OCI-LY1 (cell line): ENCODE measurements at regions not wholly inside any gene's neighbourhood (a gene's known extent, or its start where the extent isn't known, plus 50 kb on each side); places are given as distances from the start of the nearest gene placed in this dataset.

ENCODE experiments used
- H2AFZ ChIP-seq: fragments of 200-600 bp; sonication (generic), shearing (Covaris generic); 2 replicates; pipeline ENCODE4 v1.6.0; 2014; ENCODE audit warnings: antibody characterized with exemption, mild to moderate bottlenecking, low read length
- H3F3A ChIP-seq: fragments of 200-600 bp; sonication (generic), shearing (Covaris generic); 2 replicates; pipeline ENCODE4 v1.6.0; 2014; ENCODE audit warnings: mild to moderate bottlenecking, antibody characterized with exemption, low read length, moderate library complexity; ENCODE audit not compliant: insufficient read depth
- H3K27ac ChIP-seq: fragments of 200-600 bp; sonication (generic); 2 replicates; pipeline ENCODE4 v1.5.1; 2014; ENCODE audit warnings: low read length, mixed run types, mild to moderate bottlenecking, low read depth; ENCODE audit not compliant: poor library complexity, severe bottlenecking
- H3K27me3 ChIP-seq: fragments of 200-600 bp; sonication (generic); 2 replicates; pipeline ENCODE4 v1.6.0; 2014; ENCODE audit warnings: antibody characterized with exemption, mild to moderate bottlenecking, low read length, moderate library complexity; ENCODE audit not compliant: insufficient read depth
- H3K36me3 ChIP-seq: fragments of 200-600 bp; sonication (generic); 2 replicates; pipeline ENCODE4 v1.6.1; 2014; ENCODE audit warnings: mild to moderate bottlenecking, antibody characterized with exemption, low read length, moderate library complexity, mixed read lengths; ENCODE audit not compliant: insufficient read depth
- H3K4me1 ChIP-seq: fragments of 200-600 bp; sonication (generic); 2 replicates; pipeline ENCODE4 v1.5.1; 2014; ENCODE audit warnings: mild to moderate bottlenecking, low read length, moderate library complexity; ENCODE audit not compliant: insufficient read depth, severe bottlenecking
- H3K4me2 ChIP-seq: fragments of 200-600 bp; sonication (generic), shearing (Covaris generic); 2 replicates; pipeline ENCODE4 v1.6.1; 2014; ENCODE audit warnings: low read length
- H3K4me3 ChIP-seq: fragments of 200-600 bp; sonication (generic); 2 replicates; pipeline ENCODE4 v1.5.1; 2014; ENCODE audit warnings: low read length, low read depth, mild to moderate bottlenecking, mixed read lengths; ENCODE audit not compliant: poor library complexity, severe bottlenecking
- H3K79me2 ChIP-seq: fragments of 200-600 bp; shearing (Covaris generic); 2 replicates; pipeline ENCODE4 v1.6.1; 2016; ENCODE audit warnings: mixed run types, low read length, mixed read lengths; ENCODE audit not compliant: insufficient read depth
- H3K9ac ChIP-seq: fragments of 200-600 bp; sonication (generic), shearing (Covaris generic); 2 replicates; pipeline ENCODE4 v1.6.1; 2014; ENCODE audit warnings: mild to moderate bottlenecking, low read length, mixed read lengths
- H3K9me2 ChIP-seq: fragments of 200-600 bp; sonication (generic), shearing (Covaris generic); 2 replicates; pipeline ENCODE4 v1.6.1; 2014; ENCODE audit warnings: low read depth, mild to moderate bottlenecking, low read length, mixed read lengths
- H3K9me3 ChIP-seq: fragments of 200-600 bp; shearing (Covaris generic); 2 replicates; pipeline ENCODE4 v1.6.1; 2014; ENCODE audit warnings: low read length, mixed read lengths
- H4K20me1 ChIP-seq: fragments of 200-600 bp; sonication (generic), shearing (Covaris generic); 2 replicates; pipeline ENCODE4 v1.6.0; 2016; ENCODE audit warnings: mild to moderate bottlenecking, low read length; ENCODE audit not compliant: insufficient read depth
- EZH2 ChIP-seq: fragments of 200-600 bp; sonication (generic), shearing (Covaris generic); IDR thresholded peaks from 2 replicates; pipeline ENCODE4 v1.8.0; 2017; ENCODE audit warnings: borderline replicate concordance, mixed run types, mild to moderate bottlenecking, antibody characterized with exemption, low read length, moderate library complexity, mixed read lengths
- TF ChIP-seq, protein P1 (sequence below): fragments of 200-600 bp; sonication (generic), shearing (Covaris generic); IDR thresholded peaks from 2 replicates; pipeline ENCODE4 v1.5.1; 2017; ENCODE audit warnings: mild to moderate bottlenecking, antibody characterized with exemption, low read length, moderate library complexity, mixed read lengths

DNA sequence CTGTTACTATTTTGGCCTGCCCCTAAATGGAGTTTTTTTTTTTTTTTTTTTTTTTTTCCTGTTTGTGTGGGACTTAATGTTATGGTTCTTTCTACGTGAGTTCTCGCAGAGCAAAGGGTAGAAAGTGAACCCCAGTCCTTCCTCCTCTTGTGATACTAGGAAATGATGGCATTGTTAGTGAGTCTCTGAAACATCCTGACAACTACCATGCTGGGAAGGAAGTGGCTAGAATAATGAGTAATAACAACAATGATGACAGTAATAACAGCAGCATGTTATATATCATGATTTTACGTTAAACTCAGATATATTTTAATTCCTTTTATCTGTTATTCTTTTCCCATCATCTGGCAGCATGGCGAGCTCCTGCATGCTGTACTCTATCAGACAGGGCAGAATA is 216.2 kb upstream of the LINC00305 start:
- Histone ChIP-seq H3K9ac (no peak overlapping the region), H3K4me2 (no peak overlapping the region), H3K9me3 (no peaks in the 10 kb centered on the region), H3K79me2 (no peaks in the 10 kb centered on the region), H4K20me1 (no peaks in the 10 kb centered on the region), H3K27ac (no peak overlapping the region), H3K36me3 (no peaks in the 10 kb centered on the region), H3K27me3 (no peaks in the 10 kb centered on the region), H3K4me1 (no peaks in the 10 kb centered on the region), H2AFZ (no peak overlapping the region), H3F3A (no peaks in the 10 kb centered on the region), H3K4me3 (no peak overlapping the region), H3K9me2 (no peaks in the 10 kb centered on the region)
- TF ChIP-seq, protein P1, sequence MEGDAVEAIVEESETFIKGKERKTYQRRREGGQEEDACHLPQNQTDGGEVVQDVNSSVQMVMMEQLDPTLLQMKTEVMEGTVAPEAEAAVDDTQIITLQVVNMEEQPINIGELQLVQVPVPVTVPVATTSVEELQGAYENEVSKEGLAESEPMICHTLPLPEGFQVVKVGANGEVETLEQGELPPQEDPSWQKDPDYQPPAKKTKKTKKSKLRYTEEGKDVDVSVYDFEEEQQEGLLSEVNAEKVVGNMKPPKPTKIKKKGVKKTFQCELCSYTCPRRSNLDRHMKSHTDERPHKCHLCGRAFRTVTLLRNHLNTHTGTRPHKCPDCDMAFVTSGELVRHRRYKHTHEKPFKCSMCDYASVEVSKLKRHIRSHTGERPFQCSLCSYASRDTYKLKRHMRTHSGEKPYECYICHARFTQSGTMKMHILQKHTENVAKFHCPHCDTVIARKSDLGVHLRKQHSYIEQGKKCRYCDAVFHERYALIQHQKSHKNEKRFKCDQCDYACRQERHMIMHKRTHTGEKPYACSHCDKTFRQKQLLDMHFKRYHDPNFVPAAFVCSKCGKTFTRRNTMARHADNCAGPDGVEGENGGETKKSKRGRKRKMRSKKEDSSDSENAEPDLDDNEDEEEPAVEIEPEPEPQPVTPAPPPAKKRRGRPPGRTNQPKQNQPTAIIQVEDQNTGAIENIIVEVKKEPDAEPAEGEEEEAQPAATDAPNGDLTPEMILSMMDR, result no peak
- no peak for TF ChIP-seq EZH2

- no peaks in the 10 kb centered on the region for H3K9me2 ChIP-seq
- H3K79me2 ChIP-seq, result no peaks in the 10 kb centered on the region
- H4K20me1 ChIP-seq, result no peaks in the 10 kb centered on the region
- no peaks in the 10 kb centered on the region for H3K9me3 ChIP-seq
- H3K9ac ChIP-seq, result no peak overlapping the region
- no peak overlapping the region for H2AFZ ChIP-seq
- no peaks in the 10 kb centered on the region for H3K27me3 ChIP-seq
- no peak for TF ChIP-seq EZH2
- TF ChIP-seq, protein P1, result no peak
- H3F3A ChIP-seq, result no peaks in the 10 kb centered on the region
- no peak overlapping the region for H3K4me3 ChIP-seq
- no peaks in the 10 kb centered on the region for H3K36me3 ChIP-seq
- no peak overlapping the region for H3K4me2 ChIP-seq
- no peak overlapping the region for H3K27ac ChIP-seq
- no peaks in the 10 kb centered on the region for H3K4me1 ChIP-seq
Observed at GRCh38 chr18:64337673-64338072, 188.8 kb upstream of the LINC00305 start.

- H3K4me2 ChIP-seq, result no peak overlapping the region
- H3K4me1 ChIP-seq, result no peaks in the 10 kb centered on the region
- no peaks in the 10 kb centered on the region for H3K9me2 ChIP-seq
- H4K20me1 ChIP-seq, result no peaks in the 10 kb centered on the region
- no peaks in the 10 kb centered on the region for H3F3A ChIP-seq
- H3K27ac ChIP-seq, result no peak overlapping the region
- H3K9ac ChIP-seq, result no peak overlapping the region
- H3K36me3 ChIP-seq, result no peaks in the 10 kb centered on the region
- TF ChIP-seq, protein P1, result no peak
- TF ChIP-seq EZH2, result no peak
- H3K9me3 ChIP-seq, result no peaks in the 10 kb centered on the region
- no peak overlapping the region for H3K4me3 ChIP-seq
- H3K27me3 ChIP-seq, result no peaks in the 10 kb centered on the region
- no peaks in the 10 kb centered on the region for H3K79me2 ChIP-seq
- H2AFZ ChIP-seq, result no peak overlapping the region
Observed at GRCh38 chr18:64337018-64337417, 188.1 kb upstream of the LINC00305 start.
